ENCODE measurements at regions not wholly inside any gene's neighbourhood (a gene's known extent, or its start where the extent isn't known, plus 50 kb on each side); places are given as distances from the start of the nearest gene placed in this dataset.

- no peaks in the 10 kb centered on the region for H3K79me2 ChIP-seq (ENCODE audit: insufficient read depth, low read length)
- H3K4me1 ChIP-seq (ENCODE audit: insufficient read depth, low read length) = no peaks in the 10 kb centered on the region
- intact Hi-C loops (cut with micrococcal nuclease; ENCODE audit: unreplicated experiment) = no loop called here
- in situ Hi-C loops (cut with HindIII; ENCODE audit: extremely low pct_ligation_motif_present, low pct_unique_long_range_greater_than_20kb) = no loop called here
- no peak overlapping the region for H3K4me3 ChIP-seq (replicated peaks in 1 of 3; ENCODE audit: insufficient read depth in 1 of 3, low read depth in 2 of 3, low read length in 3 of 3)
- no peaks in the 10 kb centered on the region for H4K20me1 ChIP-seq (ENCODE audit: insufficient read depth, low read length)
- no peaks in the 10 kb centered on the region for H3K9me3 ChIP-seq (ENCODE audit: low read length)
- ATAC-seq = no peak
- H3K9ac ChIP-seq (ENCODE audit: insufficient read depth, low read depth, low read length) = no peak overlapping the region
- TF ChIP-seq ZSCAN21 (CRISPR knock-in tag; IDR thresholded peaks at IDR 0.05; ENCODE audit: borderline replicate concordance) = no peak
- no peak for TF ChIP-seq KDM5B (CRISPR knock-in tag; IDR thresholded peaks at IDR 0.05; ENCODE audit: borderline replicate concordance)
- no peak for TF ChIP-seq THAP11 (CRISPR knock-in tag; IDR thresholded peaks at IDR 0.05)
- no peak for TF ChIP-seq ZNF646 (CRISPR knock-in tag; IDR thresholded peaks at IDR 0.05)
- TF ChIP-seq ZNF292 (CRISPR knock-in tag; IDR thresholded peaks at IDR 0.05; ENCODE audit: borderline replicate concordance, low read depth) = no peak
- TF ChIP-seq NFIC (IDR thresholded peaks at IDR 0.05; ENCODE audit: low read length) = no peak
- no peak for TF ChIP-seq IRF2 (CRISPR knock-in tag; IDR thresholded peaks at IDR 0.05)
- TF ChIP-seq THRA (CRISPR knock-in tag; IDR thresholded peaks at IDR 0.05; ENCODE audit: borderline replicate concordance) = no peak
- TF ChIP-seq, protein P1, sequence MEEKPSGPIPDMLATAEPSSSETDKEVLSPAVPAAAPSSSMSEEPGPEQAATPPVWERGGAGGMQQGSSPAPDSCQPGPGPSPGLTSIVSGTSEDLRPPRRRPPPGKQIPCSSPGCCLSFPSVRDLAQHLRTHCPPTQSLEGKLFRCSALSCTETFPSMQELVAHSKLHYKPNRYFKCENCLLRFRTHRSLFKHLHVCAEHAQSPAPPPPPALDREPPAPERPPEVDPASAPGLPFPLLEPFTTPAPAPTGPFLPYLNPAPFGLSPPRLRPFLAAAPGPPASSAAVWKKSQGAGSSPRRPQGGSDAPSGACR (CRISPR knock-in tag; IDR thresholded peaks at IDR 0.05) = no peak
- TF ChIP-seq ZSCAN25 (CRISPR knock-in tag; IDR thresholded peaks at IDR 0.05) = no peak
- no peak for TF ChIP-seq NFKB2 (CRISPR knock-in tag; IDR thresholded peaks at IDR 0.05; ENCODE audit: borderline replicate concordance)
- TF ChIP-seq ZBTB7A (CRISPR knock-in tag; IDR thresholded peaks at IDR 0.05) = no peak
- POLR2A ChIA-PET = no interaction called here
- DNase-seq (ENCODE audit: low spot score) = no peak
- no peak for FAIRE-seq
- no TSS peak for BruUV-seq (replicated peaks)
- CTCF ChIA-PET (ENCODE audit: low intra/inter-chr PET ratio, low total read pairs) = no interaction called here
- no peak overlapping the region for H2AFZ ChIP-seq (ENCODE audit: low read length)
- 64% methylated on average over 2 of the region's 2 CpGs for whole genome bisulfite sequencing (ENCODE audit: low lambda C conversion rate)
- H3K27me3 ChIP-seq (ENCODE audit: control insufficient read depth in 1 of 2, insufficient read depth in 2 of 2, low read length in 2 of 2) = no peaks in the 10 kb centered on the region
- no peak overlapping the region for H3K27ac ChIP-seq (ENCODE audit: extremely low read length, insufficient read depth, low read length)
- H3K36me3 ChIP-seq (replicated peaks in 1 of 2; ENCODE audit: control insufficient read depth in 1 of 2, insufficient read depth in 2 of 2, low read length in 2 of 2) = no peaks in the 10 kb centered on the region
- H3K4me2 ChIP-seq (ENCODE audit: low read depth, low read length) = no peak overlapping the region
These were observed 367.2 kb downstream of the PLPP3 start for GRCh38 chr1:56212143-56212542.
